AG04450 (cell line): ENCODE measurements at regions not wholly inside any gene's neighbourhood (a gene's known extent, or its start where the extent isn't known, plus 50 kb on each side); places are given as distances from the start of the nearest gene placed in this dataset.
A peak's percentile ranks its signal among the peaks of the same experiment; 100 is the strongest.

Experiments
- CTCF ChIA-PET: fragments of 300-600, 350-600 bp; formaldehyde crosslinking; extraction: SDS; loops from one replicate; lab custom pipeline; 2022; ENCODE audit warnings: antibody characterized with exemption, inconsistent platforms; lab: Charles Lee
- POLR2A ChIA-PET: fragments of 350-600 bp; formaldehyde crosslinking; extraction: SDS; loops from one replicate; lab custom pipeline; 2021; ENCODE audit warnings: antibody characterized with exemption, inconsistent platforms; lab: Yijun Ruan, JAX
- DNase-seq: peaks from one replicate; pipeline ENCODE4 v3.0.0-alpha.2; 2011; ENCODE audit warnings: low read depth, low spot score
- H3K27ac ChIP-seq: one replicate; pipeline ENCODE4 v1.5.1; 2012; ENCODE audit warnings: low read depth, low read length, control low read depth
- H3K27me3 ChIP-seq: one replicate; pipeline ENCODE4 v1.6.0; 2012; ENCODE audit warnings: low read length; ENCODE audit not compliant: control insufficient read depth, insufficient read depth
- H3K4me3 ChIP-seq: 2 replicates; pipeline ENCODE4 v1.5.1; 2011; ENCODE audit warnings: mild to moderate bottlenecking, low read depth, low read length, control low read depth
- H3K9me3 ChIP-seq: 2 replicates; pipeline ENCODE4 v1.5.1; 2012; ENCODE audit warnings: low read length; ENCODE audit not compliant: control insufficient read depth, insufficient read depth
- TF ChIP-seq, protein P1 (sequence below): IDR thresholded peaks from 2 replicates; pipeline ENCODE4 v1.5.1; 2011; ENCODE audit warnings: low read depth, low read length, control low read depth, inconsistent platforms

DNA sequence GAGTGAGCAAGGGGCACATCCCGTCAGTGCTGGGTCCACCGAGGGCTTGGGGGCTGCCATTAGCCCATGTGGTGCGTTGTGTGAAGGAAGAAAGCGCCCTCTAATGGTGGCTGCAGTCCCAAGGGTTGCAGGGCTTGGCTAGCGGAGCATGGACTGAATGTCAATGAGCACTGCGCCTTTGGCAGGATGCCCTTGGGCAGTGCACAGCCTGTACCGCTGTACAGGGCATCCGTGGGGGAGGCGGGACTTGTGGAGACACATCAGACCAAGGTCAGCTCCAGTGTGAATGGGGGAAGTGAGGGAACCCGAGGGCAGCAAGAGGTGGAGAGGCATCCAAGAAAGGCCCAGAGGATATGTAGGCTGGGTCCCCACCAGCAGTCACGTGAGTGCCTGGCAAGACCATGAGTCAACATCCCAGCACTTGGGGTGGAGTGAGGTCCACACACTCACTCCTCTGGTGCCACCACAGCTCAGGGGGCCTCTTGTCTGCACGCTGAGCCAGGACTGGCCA is 75.5 kb upstream of the MED9 start:
- CTCF ChIA-PET = no interaction called here
- no peak for DNase-seq
- TF ChIP-seq, protein P1, sequence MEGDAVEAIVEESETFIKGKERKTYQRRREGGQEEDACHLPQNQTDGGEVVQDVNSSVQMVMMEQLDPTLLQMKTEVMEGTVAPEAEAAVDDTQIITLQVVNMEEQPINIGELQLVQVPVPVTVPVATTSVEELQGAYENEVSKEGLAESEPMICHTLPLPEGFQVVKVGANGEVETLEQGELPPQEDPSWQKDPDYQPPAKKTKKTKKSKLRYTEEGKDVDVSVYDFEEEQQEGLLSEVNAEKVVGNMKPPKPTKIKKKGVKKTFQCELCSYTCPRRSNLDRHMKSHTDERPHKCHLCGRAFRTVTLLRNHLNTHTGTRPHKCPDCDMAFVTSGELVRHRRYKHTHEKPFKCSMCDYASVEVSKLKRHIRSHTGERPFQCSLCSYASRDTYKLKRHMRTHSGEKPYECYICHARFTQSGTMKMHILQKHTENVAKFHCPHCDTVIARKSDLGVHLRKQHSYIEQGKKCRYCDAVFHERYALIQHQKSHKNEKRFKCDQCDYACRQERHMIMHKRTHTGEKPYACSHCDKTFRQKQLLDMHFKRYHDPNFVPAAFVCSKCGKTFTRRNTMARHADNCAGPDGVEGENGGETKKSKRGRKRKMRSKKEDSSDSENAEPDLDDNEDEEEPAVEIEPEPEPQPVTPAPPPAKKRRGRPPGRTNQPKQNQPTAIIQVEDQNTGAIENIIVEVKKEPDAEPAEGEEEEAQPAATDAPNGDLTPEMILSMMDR = 0 out of 2 replicates have a peak, but pooled peaks have one; percentile 3
- H3K27ac ChIP-seq = no peak overlapping the region
- no peaks in the 10 kb centered on the region; the same call in 1 of the 2 replicates for H3K9me3 ChIP-seq
- H3K27me3 ChIP-seq = no peaks in the 10 kb centered on the region
- H3K4me3 ChIP-seq = no peak overlapping the region
- POLR2A ChIA-PET = interaction anchor here (0.7 kb wide), 1 partner anchor 746 kb away, joined by 3 read pairs; no protein-coding TSS in a partner anchor

DNA sequence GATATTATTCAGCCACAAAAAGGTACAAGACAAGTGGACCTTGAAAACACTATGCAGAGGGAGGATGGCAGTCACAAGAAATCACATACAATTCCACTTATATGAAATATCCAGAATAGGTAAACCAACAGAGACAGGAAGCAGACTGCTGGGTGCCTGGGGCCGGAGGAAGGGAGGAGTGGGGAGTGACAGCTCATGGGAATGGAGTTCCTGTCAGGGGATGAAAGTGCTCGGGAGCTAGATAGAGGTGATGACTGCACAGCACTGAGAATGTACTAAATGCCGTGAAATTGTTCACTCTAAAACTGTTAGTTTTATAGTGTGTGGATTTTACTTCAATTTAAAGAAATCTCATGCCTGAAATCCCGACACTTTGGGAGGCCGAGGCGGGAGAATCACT is 74.2 kb upstream of the MED9 start:
- TF ChIP-seq, protein P1 = no peak
- no peaks in the 10 kb centered on the region for H3K27me3 ChIP-seq
- no peak for DNase-seq
- H3K27ac ChIP-seq = no peak overlapping the region
- H3K9me3 ChIP-seq = no peaks in the 10 kb centered on the region; the same call in 1 of the 2 replicates
- H3K4me3 ChIP-seq = no peak overlapping the region
- POLR2A ChIA-PET = interaction anchor here (0.6 kb wide), 1 partner anchor 293 kb away, joined by 4 read pairs; no protein-coding TSS in a partner anchor
- CTCF ChIA-PET = no interaction called here

DNA sequence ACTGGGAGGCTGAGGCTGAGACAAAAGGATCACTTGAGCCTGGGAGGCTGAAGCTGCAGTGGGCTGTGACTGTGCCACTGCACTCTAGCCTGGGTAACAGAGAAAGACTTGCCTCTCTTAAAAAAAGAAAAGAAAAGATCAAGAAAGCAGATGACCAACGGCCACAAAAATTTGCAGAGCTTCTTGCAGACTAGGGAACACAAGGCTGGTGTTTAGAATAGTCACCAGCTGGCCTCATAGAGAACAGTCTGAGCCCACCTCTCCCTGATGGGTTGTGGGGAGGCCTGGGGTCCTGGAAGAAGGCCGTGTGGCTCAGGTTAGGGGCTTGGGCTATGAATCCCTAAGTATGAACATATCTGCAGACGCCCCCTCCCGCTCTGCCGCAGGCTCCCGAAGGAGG is 73.7 kb upstream of the MED9 start:
- CTCF ChIA-PET = no interaction called here

DNA sequence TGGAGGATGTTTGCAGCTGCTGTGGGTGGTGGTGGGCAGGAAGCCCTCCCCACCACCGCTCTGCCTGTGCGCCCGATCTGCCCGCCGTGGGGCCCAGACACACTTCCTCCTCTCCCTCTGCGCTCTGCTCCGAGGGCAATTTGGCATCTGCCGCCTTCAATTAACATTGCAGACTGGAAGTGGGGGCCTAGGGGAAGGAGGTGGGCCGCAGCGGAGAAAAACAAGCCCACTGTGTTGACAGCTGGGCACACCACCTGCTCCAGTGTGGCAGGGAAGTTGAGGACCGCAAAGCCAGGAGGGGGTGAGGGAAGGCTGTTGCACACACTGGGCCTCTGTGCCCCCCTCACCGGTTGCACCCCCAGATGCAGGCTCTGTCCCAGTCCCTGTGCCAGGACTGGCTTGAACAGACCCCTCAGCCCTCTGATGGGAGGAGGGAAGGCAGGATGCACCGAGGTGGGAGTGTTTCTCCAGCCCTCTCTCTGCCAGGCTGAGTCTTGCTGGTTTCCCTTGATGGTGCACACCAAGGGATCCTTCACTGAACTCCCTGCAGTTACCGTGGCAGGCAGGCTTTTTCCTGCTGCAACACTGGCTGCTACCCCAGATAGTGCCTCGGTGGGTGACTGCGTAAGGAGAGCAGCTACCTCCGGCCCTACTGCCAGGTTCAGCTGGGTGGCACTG is 72.8 kb upstream of the MED9 start:
- CTCF ChIA-PET = no interaction called here

More for the DNA sequence above, 73.7 kb upstream of the MED9 start:
- Histone ChIP-seq H3K9me3 (no peaks in the 10 kb centered on the region; the same call in 1 of the 2 replicates), H3K27me3 (no peaks in the 10 kb centered on the region), H3K27ac (no peak overlapping the region), H3K4me3 (no peak overlapping the region)
- DNase-seq = no peak
- POLR2A ChIA-PET = no interaction called here
- TF ChIP-seq, protein P1 = no peak

More for the DNA sequence above, 72.8 kb upstream of the MED9 start:
- H3K9me3 ChIP-seq = no peaks in the 10 kb centered on the region; the same call in 1 of the 2 replicates
- TF ChIP-seq, protein P1 = no peak
- no peaks in the 10 kb centered on the region for H3K27me3 ChIP-seq
- H3K27ac ChIP-seq = no peak overlapping the region
- POLR2A ChIA-PET = interaction anchor here (1.2 kb wide), 1 partner anchor 92 kb away, joined by 3 read pairs; the partner anchor contains the start of gene RASD1
- DNase-seq = no peak
- H3K4me3 ChIP-seq = no peak overlapping the region
